AG04450 (cell line): ENCODE measurements at regions not wholly inside any gene's neighbourhood (a gene's known extent, or its start where the extent isn't known, plus 50 kb on each side); places are given as distances from the start of the nearest gene placed in this dataset.
"Not testable (repeated sequence)": the region's sequence is repeated elsewhere in the genome, so short reads cannot be mapped to it uniquely, and the experiment has no call there.

Experiments
- CTCF ChIA-PET: fragments of 300-600, 350-600 bp; formaldehyde crosslinking; extraction: SDS; loops from one replicate; lab custom pipeline; 2022; ENCODE audit warnings: antibody characterized with exemption, inconsistent platforms; lab: Charles Lee
- POLR2A ChIA-PET: fragments of 350-600 bp; formaldehyde crosslinking; extraction: SDS; loops from one replicate; lab custom pipeline; 2021; ENCODE audit warnings: antibody characterized with exemption, inconsistent platforms; lab: Yijun Ruan, JAX
- DNase-seq: peaks from one replicate; pipeline ENCODE4 v3.0.0-alpha.2; 2011; ENCODE audit warnings: low read depth, low spot score
- H3K27ac ChIP-seq: one replicate; pipeline ENCODE4 v1.5.1; 2012; ENCODE audit warnings: low read depth, low read length, control low read depth
- H3K27me3 ChIP-seq: one replicate; pipeline ENCODE4 v1.6.0; 2012; ENCODE audit warnings: low read length; ENCODE audit not compliant: control insufficient read depth, insufficient read depth
- H3K4me3 ChIP-seq: 2 replicates; pipeline ENCODE4 v1.5.1; 2011; ENCODE audit warnings: mild to moderate bottlenecking, low read depth, low read length, control low read depth
- H3K9me3 ChIP-seq: 2 replicates; pipeline ENCODE4 v1.5.1; 2012; ENCODE audit warnings: low read length; ENCODE audit not compliant: control insufficient read depth, insufficient read depth
- CTCF ChIP-seq: IDR thresholded peaks from 2 replicates; pipeline ENCODE4 v1.5.1; 2011; ENCODE audit warnings: low read depth, low read length, control low read depth, inconsistent platforms

- ChIA-PET POLR2A (no interaction called here), CTCF (no interaction called here)
- Histone ChIP-seq H3K27ac (no peak overlapping the region), H3K27me3 (no peaks in the 10 kb centered on the region), H3K9me3 (no peaks in the 10 kb centered on the region; the same call in 1 of the 2 replicates), H3K4me3 (no peak overlapping the region)
- TF ChIP-seq CTCF = no peak
- DNase-seq = no peak
Observed at GRCh38 chr1:182229921-182230491, 161.6 kb downstream of the GLUL start.

GRCh38 chr1:182229451-182229850 is 162.1 kb downstream of the GLUL start:
- H3K4me3 ChIP-seq = no peak overlapping the region
- no peak for DNase-seq
- H3K27me3 ChIP-seq = no peaks in the 10 kb centered on the region
- POLR2A ChIA-PET = no interaction called here
- no peaks in the 10 kb centered on the region; the same call in 1 of the 2 replicates for H3K9me3 ChIP-seq
- TF ChIP-seq CTCF = no peak
- no peak overlapping the region for H3K27ac ChIP-seq
- CTCF ChIA-PET = no interaction called here

GRCh38 chr1:182227864-182228547 is 163.6 kb downstream of the GLUL start:
- H3K9me3 ChIP-seq = no peaks in the 10 kb centered on the region; the same call in 1 of the 2 replicates
- DNase-seq = no peak
- POLR2A ChIA-PET = no interaction called here
- H3K27me3 ChIP-seq = no peaks in the 10 kb centered on the region
- CTCF ChIA-PET = no interaction called here
- H3K4me3 ChIP-seq = no peak overlapping the region
- H3K27ac ChIP-seq = no peak overlapping the region
- no peak for TF ChIP-seq CTCF

DNA sequence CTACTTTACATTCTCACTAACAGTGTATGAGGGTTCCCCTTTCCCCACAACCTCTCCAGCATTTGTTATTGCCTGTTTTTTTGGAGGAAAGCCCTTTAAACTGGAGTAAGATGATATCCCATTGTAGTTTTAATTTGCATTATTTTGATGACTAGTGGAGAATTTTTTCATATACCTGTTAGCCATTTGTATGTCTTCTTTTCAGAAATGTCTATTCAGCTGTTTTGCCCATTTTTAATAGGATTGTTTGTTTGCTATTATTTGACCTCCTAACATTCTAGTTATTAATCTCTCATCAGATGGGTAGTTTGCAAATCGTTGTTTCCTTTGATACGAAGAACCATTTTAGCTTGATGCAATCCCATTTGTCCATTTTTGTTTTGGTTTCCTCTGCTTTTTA is 165.0 kb downstream of the GLUL start:
- Histone ChIP-seq H3K9me3 (no peaks in the 10 kb centered on the region; the same call in 1 of the 2 replicates), H3K4me3 (no peak overlapping the region), H3K27ac (no peak overlapping the region), H3K27me3 (no peaks in the 10 kb centered on the region)
- DNase-seq = no peak
- POLR2A ChIA-PET = no interaction called here
- CTCF ChIA-PET = no interaction called here
- no peak for TF ChIP-seq CTCF

DNA sequence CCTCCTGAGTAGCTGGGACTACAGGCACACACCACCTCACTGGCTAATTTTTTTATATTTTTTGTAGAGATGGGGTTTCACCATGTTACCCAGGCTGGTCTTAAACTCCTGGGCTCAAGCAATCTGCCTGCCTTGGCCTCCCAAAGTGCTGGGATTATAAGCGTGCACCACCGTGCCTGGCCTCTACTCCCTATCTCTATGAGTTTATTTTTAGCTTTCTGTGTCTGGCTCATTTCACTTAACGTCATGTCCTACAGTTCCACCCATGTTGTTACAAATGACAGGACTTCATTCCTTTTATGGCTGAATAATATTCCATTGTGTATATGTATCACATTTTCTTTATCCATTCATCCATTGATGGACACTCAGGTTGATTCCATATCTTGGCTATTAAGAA is 164.2 kb upstream of the ZNF648 start:
- H3K4me3 ChIP-seq, POLR2A ChIA-PET, CTCF ChIA-PET: not testable (repeated sequence)

DNA sequence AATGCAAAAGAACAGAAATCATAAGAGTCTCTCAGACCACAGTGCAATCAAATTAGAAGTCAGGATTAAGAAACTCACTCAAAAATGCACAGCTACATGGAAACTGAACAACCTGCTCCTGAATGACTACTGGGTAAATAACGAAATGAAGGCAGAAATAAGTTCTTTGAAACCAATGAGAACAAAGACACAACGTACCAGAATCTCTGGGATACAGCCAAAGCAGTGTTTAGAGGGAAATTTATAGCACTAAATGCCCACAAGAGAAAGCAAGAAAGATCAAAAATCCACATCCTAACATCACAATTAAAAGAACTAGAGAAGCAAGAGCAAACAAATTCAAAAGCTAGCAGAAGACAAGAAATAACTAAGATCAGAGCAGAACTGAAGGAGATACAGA is 160.5 kb upstream of the ZNF648 start:
- POLR2A ChIA-PET, H3K27me3 ChIP-seq, CTCF ChIA-PET, H3K4me3 ChIP-seq, DNase-seq, H3K27ac ChIP-seq, H3K9me3 ChIP-seq: not testable (repeated sequence)

More for the DNA sequence above, 164.2 kb upstream of the ZNF648 start:
- DNase-seq, H3K27me3 ChIP-seq, H3K27ac ChIP-seq, H3K9me3 ChIP-seq: not testable (repeated sequence)

DNA sequence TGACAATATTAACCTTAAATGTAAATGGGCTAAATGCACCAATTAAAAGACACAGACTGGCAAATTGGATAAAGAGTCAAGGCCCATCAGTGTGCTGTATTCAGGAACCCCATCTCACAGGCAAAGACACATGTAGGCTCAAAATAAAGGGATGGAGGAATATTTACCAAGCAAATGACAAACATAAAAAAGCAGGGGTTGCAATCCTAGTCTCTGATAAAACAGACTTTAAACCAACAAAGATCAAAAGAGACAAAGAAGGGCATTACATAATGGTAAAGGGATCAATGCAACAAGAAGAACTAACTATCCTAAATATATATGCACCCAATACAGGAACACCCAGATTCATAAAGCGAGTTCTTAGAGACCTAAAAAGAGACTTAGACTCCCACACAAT is 159.9 kb upstream of the ZNF648 start:
- POLR2A ChIA-PET, H3K4me3 ChIP-seq, DNase-seq, H3K9me3 ChIP-seq, CTCF ChIA-PET, H3K27me3 ChIP-seq, H3K27ac ChIP-seq: not testable (repeated sequence)
